GM12872 (cell line): ENCODE measurements at regions not wholly inside any gene's neighbourhood (a gene's known extent, or its start where the extent isn't known, plus 50 kb on each side); places are given as distances from the start of the nearest gene placed in this dataset.

Experiments used
- CTCF ChIP-seq: IDR thresholded peaks from 3 replicates; pipeline ENCODE4 v1.5.1; 2011; ENCODE audit warnings: low read depth, mild to moderate bottlenecking, low read length, moderate library complexity; ENCODE audit not compliant: insufficient read depth

- no peak for TF ChIP-seq CTCF
Measured at GRCh38 chr12:16730772-16731171, 124.8 kb upstream of the LMO3 start.

GRCh38 chr12:16726879-16727278 is 120.9 kb upstream of the LMO3 start:
- TF ChIP-seq CTCF, result no peak

GRCh38 chr12:16719713-16720416 is 113.9 kb upstream of the LMO3 start:
- TF ChIP-seq CTCF, result no peak

GRCh38 chr12:16716928-16717327 is 111.0 kb upstream of the LMO3 start:
- TF ChIP-seq CTCF, result no peak

GRCh38 chr12:16692099-16692498 is 86.1 kb upstream of the LMO3 start:
- TF ChIP-seq CTCF, result no peak

GRCh38 chr12:16691624-16692023 is 85.7 kb upstream of the LMO3 start:
- no peak for TF ChIP-seq CTCF

- no peak for TF ChIP-seq CTCF
Measured at GRCh38 chr12:16688200-16688599, 82.2 kb upstream of the LMO3 start.
